SU-DHL-6 (cell line): ENCODE measurements at regions not wholly inside any gene's neighbourhood (a gene's known extent, or its start where the extent isn't known, plus 50 kb on each side); places are given as distances from the start of the nearest gene placed in this dataset.

Experiments
- CTCF ChIP-seq: fragments of 200-600 bp; sonication (generic); IDR thresholded peaks from one replicate; pipeline ENCODE4 v1.5.1; 2017; ENCODE audit warnings: antibody characterized with exemption, mild to moderate bottlenecking, low read length, moderate library complexity; ENCODE audit not compliant: insufficient read depth, poor library complexity, severe bottlenecking
- EZH2phosphoT487 ChIP-seq: fragments of 200-600 bp; sonication (generic), shearing (Covaris generic); conservative IDR thresholded peaks from 2 replicates; pipeline ENCODE4 v1.6.1; 2018; ENCODE audit warnings: mild to moderate bottlenecking, antibody characterized with exemption, low read length, moderate library complexity, mixed read lengths

GRCh38 chr9:96175796-96176195 lies 126.2 kb downstream of the HSD17B3 start:
- no peak for TF ChIP-seq EZH2phosphoT487
- no peak for TF ChIP-seq CTCF
